CD8-positive, alpha-beta memory T cell (primary cell): ENCODE measurements at regions not wholly inside any gene's neighbourhood (a gene's known extent, or its start where the extent isn't known, plus 50 kb on each side); places are given as distances from the start of the nearest gene placed in this dataset.

Experiments
- CTCF ChIA-PET: fragments of 350-600 bp; sonication (Branson Sonifier 250); formaldehyde crosslinking; loops from one replicate; lab custom pipeline; 2021; ENCODE audit warnings: antibody characterized with exemption; lab: Charles Lee
- POLR2A ChIA-PET: fragments of 350-600 bp; sonication (Branson Sonifier 250); formaldehyde crosslinking; loops from one replicate; lab custom pipeline; 2021; ENCODE audit warnings: antibody characterized with exemption; lab: Charles Lee
- DNase-seq, 5 donors: peaks; one replicate each; pipeline versions ENCODE4 v3.0.0 to v3.0.0-alpha.2; 2020 to 2022; ENCODE audit warnings: mixed read lengths in 1 of 5
- H3K27ac ChIP-seq: one replicate; pipeline ENCODE4 v1.7.0; 2013; ENCODE audit warnings: low read depth, mild to moderate bottlenecking, low read length, moderate library complexity
- H3K27me3 ChIP-seq: 2 replicates; pipeline ENCODE4 v1.7.0; 2013; ENCODE audit warnings: low read length, mild to moderate bottlenecking; ENCODE audit not compliant: insufficient read depth, poor library complexity, severe bottlenecking
- H3K36me3 ChIP-seq: 2 replicates; pipeline ENCODE4 v1.7.0; 2013; ENCODE audit warnings: mild to moderate bottlenecking, low read length, moderate library complexity; ENCODE audit not compliant: insufficient read depth
- H3K4me1 ChIP-seq: 2 replicates; pipeline ENCODE4 v1.7.0; 2013; ENCODE audit warnings: mild to moderate bottlenecking, low read length, moderate library complexity; ENCODE audit not compliant: insufficient read depth
- H3K4me3 ChIP-seq: 2 replicates; pipeline ENCODE4 v1.7.0; 2013; ENCODE audit warnings: mild to moderate bottlenecking, low read length
- H3K9me3 ChIP-seq: 2 replicates; pipeline ENCODE4 v1.7.0; 2013; ENCODE audit warnings: mild to moderate bottlenecking, low read length
- H3K27ac Mint-ChIP-seq, 8 donors: one replicate each; pipeline ENCODE4 v1.8.0; 2020 to 2021; ENCODE audit warnings: mixed read lengths in 8 of 8, mild to moderate bottlenecking in 6 of 8, inconsistent platforms in 3 of 8, moderate library complexity in 3 of 8
- H3K27me3 Mint-ChIP-seq, 2 donors: one replicate each; pipeline ENCODE4 v1.8.0; 2020 to 2021; ENCODE audit warnings: mixed read lengths in 2 of 2, mild to moderate bottlenecking in 1 of 2, moderate library complexity in 1 of 2
- H3K36me3 Mint-ChIP-seq, 3 donors: one replicate each; pipeline ENCODE4 v1.8.0; 2020 to 2021; ENCODE audit warnings: mixed read lengths in 3 of 3, inconsistent platforms in 1 of 3, mild to moderate bottlenecking in 1 of 3
- H3K4me1 Mint-ChIP-seq, 3 donors: one replicate each; pipeline ENCODE4 v1.8.0; 2020 to 2021; ENCODE audit warnings: mixed read lengths in 3 of 3, inconsistent platforms in 1 of 3, mild to moderate bottlenecking in 1 of 3
- H3K4me3 Mint-ChIP-seq, 7 donors: one replicate each; pipeline ENCODE4 v1.8.0; 2020 to 2021; ENCODE audit warnings: mixed read lengths in 7 of 7, mild to moderate bottlenecking in 6 of 7, moderate library complexity in 4 of 7, inconsistent platforms in 2 of 7
- H3K9me3 Mint-ChIP-seq, 5 donors: one replicate each; pipeline ENCODE4 v1.8.0; 2020 to 2022; ENCODE audit warnings: mixed read lengths in 5 of 5, mild to moderate bottlenecking in 3 of 5, moderate library complexity in 2 of 5, inconsistent platforms in 1 of 5

GRCh38 chr18:1467461-1467964 is 562.8 kb downstream of the ADCYAP1 start:
- H3K27me3 ChIP-seq: no peaks in the 10 kb centered on the region
- ChIA-PET CTCF (no interaction called here), POLR2A (no interaction called here)
- no peaks in the 10 kb centered on the region for H3K9me3 ChIP-seq
- no peak overlapping the region for H3K4me3 ChIP-seq
- no peaks in the 10 kb centered on the region for H3K4me1 Mint-ChIP-seq
- no peaks in the 10 kb centered on the region for H3K27me3 Mint-ChIP-seq
- H3K4me3 Mint-ChIP-seq: no peak overlapping the region
- H3K9me3 Mint-ChIP-seq: peaks cover 0 to 12% (median 0%) of the 10 kb centered on the region in 5 donors
- no peak overlapping the region for H3K27ac ChIP-seq
- no peak overlapping the region for H3K27ac Mint-ChIP-seq
- H3K4me1 ChIP-seq: no peaks in the 10 kb centered on the region
- no peak for DNase-seq
- no peaks in the 10 kb centered on the region for H3K36me3 ChIP-seq
- H3K36me3 Mint-ChIP-seq: peaks cover 0 to 2% (median 0%) of the 10 kb centered on the region in 3 donors

GRCh38 chr18:1468550-1468949 is 563.9 kb downstream of the ADCYAP1 start:
- H3K9me3 Mint-ChIP-seq: peaks cover 0 to 8% (median 0%) of the 10 kb centered on the region in 5 donors
- H3K4me3 Mint-ChIP-seq: no peak overlapping the region
- CTCF ChIA-PET: no interaction called here
- H3K27me3 Mint-ChIP-seq: no peaks in the 10 kb centered on the region
- no peak overlapping the region for H3K27ac ChIP-seq
- H3K27ac Mint-ChIP-seq: no peak overlapping the region
- H3K36me3 Mint-ChIP-seq: peaks cover 0 to 2% (median 0%) of the 10 kb centered on the region in 3 donors
- no peaks in the 10 kb centered on the region for H3K4me1 Mint-ChIP-seq
- H3K27me3 ChIP-seq: no peaks in the 10 kb centered on the region
- DNase-seq: no peak
- H3K36me3 ChIP-seq: no peaks in the 10 kb centered on the region
- POLR2A ChIA-PET: no interaction called here
- H3K4me3 ChIP-seq: no peak overlapping the region
- no peaks in the 10 kb centered on the region for H3K4me1 ChIP-seq
- no peaks in the 10 kb centered on the region for H3K9me3 ChIP-seq

- Histone ChIP-seq H3K27ac (no peak overlapping the region), H3K4me3 (no peak overlapping the region), H3K27me3 (no peaks in the 10 kb centered on the region), H3K9me3 (no peaks in the 10 kb centered on the region), H3K36me3 (no peaks in the 10 kb centered on the region), H3K4me1 (no peaks in the 10 kb centered on the region)
- no peaks in the 10 kb centered on the region for H3K36me3 Mint-ChIP-seq
- H3K27me3 Mint-ChIP-seq: no peaks in the 10 kb centered on the region
- peaks cover 0 to 3% (median 0%) of the 10 kb centered on the region in 5 donors for H3K9me3 Mint-ChIP-seq
- ChIA-PET CTCF (no interaction called here), POLR2A (no interaction called here)
- no peak overlapping the region for H3K27ac Mint-ChIP-seq
- H3K4me3 Mint-ChIP-seq: peak overlapping the region in 1 of 7 donors; percentile 1
- H3K4me1 Mint-ChIP-seq: no peaks in the 10 kb centered on the region
- no peak for DNase-seq
These were observed 571.2 kb downstream of the ADCYAP1 start for GRCh38 chr18:1475867-1476266.

- no peak overlapping the region for H3K27ac Mint-ChIP-seq
- ChIA-PET POLR2A (no interaction called here), CTCF (no interaction called here)
- H3K36me3 Mint-ChIP-seq: no peaks in the 10 kb centered on the region
- Histone ChIP-seq H3K4me3 (no peak overlapping the region), H3K27ac (no peak overlapping the region), H3K9me3 (no peaks in the 10 kb centered on the region), H3K36me3 (no peaks in the 10 kb centered on the region), H3K4me1 (no peaks in the 10 kb centered on the region), H3K27me3 (no peaks in the 10 kb centered on the region)
- no peaks in the 10 kb centered on the region for H3K4me1 Mint-ChIP-seq
- H3K4me3 Mint-ChIP-seq: no peak overlapping the region
- no peak for DNase-seq
- peaks cover 0 to 6% (median 4%) of the 10 kb centered on the region in 5 donors for H3K9me3 Mint-ChIP-seq
- no peaks in the 10 kb centered on the region for H3K27me3 Mint-ChIP-seq
These were observed 575.6 kb downstream of the ADCYAP1 start for GRCh38 chr18:1480309-1480708.

GRCh38 chr18:1481577-1481976 is 576.9 kb downstream of the ADCYAP1 start:
- POLR2A ChIA-PET: no interaction called here
- no peak overlapping the region for H3K4me3 ChIP-seq
- H3K36me3 Mint-ChIP-seq: no peaks in the 10 kb centered on the region
- CTCF ChIA-PET: no interaction called here
- H3K4me1 ChIP-seq: no peaks in the 10 kb centered on the region
- no peaks in the 10 kb centered on the region for H3K27me3 ChIP-seq
- no peaks in the 10 kb centered on the region for H3K36me3 ChIP-seq
- H3K27me3 Mint-ChIP-seq: no peaks in the 10 kb centered on the region
- no peak overlapping the region for H3K27ac ChIP-seq
- DNase-seq: no peak
- H3K9me3 ChIP-seq: no peaks in the 10 kb centered on the region
- H3K4me1 Mint-ChIP-seq: no peaks in the 10 kb centered on the region
- H3K9me3 Mint-ChIP-seq: peaks cover 0 to 6% (median 4%) of the 10 kb centered on the region in 5 donors
- no peak overlapping the region for H3K27ac Mint-ChIP-seq
- no peak overlapping the region for H3K4me3 Mint-ChIP-seq

GRCh38 chr18:1483385-1483784 is 578.7 kb downstream of the ADCYAP1 start:
- Histone ChIP-seq H3K4me3 (no peak overlapping the region), H3K4me1 (no peaks in the 10 kb centered on the region), H3K36me3 (no peaks in the 10 kb centered on the region), H3K27me3 (no peaks in the 10 kb centered on the region), H3K27ac (no peak overlapping the region), H3K9me3 (no peaks in the 10 kb centered on the region)
- H3K27me3 Mint-ChIP-seq: no peaks in the 10 kb centered on the region
- H3K4me1 Mint-ChIP-seq: no peaks in the 10 kb centered on the region
- H3K4me3 Mint-ChIP-seq: no peak overlapping the region
- ChIA-PET CTCF (no interaction called here), POLR2A (no interaction called here)
- H3K36me3 Mint-ChIP-seq: no peaks in the 10 kb centered on the region
- DNase-seq: no peak
- H3K27ac Mint-ChIP-seq: no peak overlapping the region
- peaks cover 0 to 11% (median 4%) of the 10 kb centered on the region in 5 donors for H3K9me3 Mint-ChIP-seq

GRCh38 chr18:1487457-1487856 is 582.8 kb downstream of the ADCYAP1 start:
- Histone ChIP-seq H3K4me3 (no peak overlapping the region), H3K9me3 (no peaks in the 10 kb centered on the region), H3K36me3 (no peaks in the 10 kb centered on the region), H3K4me1 (no peaks in the 10 kb centered on the region), H3K27me3 (no peaks in the 10 kb centered on the region), H3K27ac (no peak overlapping the region)
- CTCF ChIA-PET: no interaction called here
- POLR2A ChIA-PET: no interaction called here
- Mint-ChIP-seq H3K27ac (no peak overlapping the region), H3K36me3 (no peaks in the 10 kb centered on the region), H3K27me3 (no peaks in the 10 kb centered on the region), H3K4me3 (no peak overlapping the region), H3K4me1 (no peaks in the 10 kb centered on the region), H3K9me3 (peaks cover 3 to 16% (median 13%) of the 10 kb centered on the region in 5 donors)
- no peak for DNase-seq

GRCh38 chr18:1488394-1488793 is 583.7 kb downstream of the ADCYAP1 start:
- ChIA-PET POLR2A (no interaction called here), CTCF (no interaction called here)
- H3K36me3 ChIP-seq: no peaks in the 10 kb centered on the region
- no peak overlapping the region for H3K4me3 ChIP-seq
- Mint-ChIP-seq H3K36me3 (no peaks in the 10 kb centered on the region), H3K27ac (no peak overlapping the region), H3K4me3 (no peak overlapping the region), H3K4me1 (no peaks in the 10 kb centered on the region), H3K27me3 (no peaks in the 10 kb centered on the region), H3K9me3 (peaks cover 7 to 19% (median 16%) of the 10 kb centered on the region in 5 donors)
- no peaks in the 10 kb centered on the region for H3K27me3 ChIP-seq
- no peak overlapping the region for H3K27ac ChIP-seq
- DNase-seq: no peak
- no peaks in the 10 kb centered on the region for H3K9me3 ChIP-seq
- H3K4me1 ChIP-seq: no peaks in the 10 kb centered on the region

- no peak overlapping the region for H3K27ac ChIP-seq
- Mint-ChIP-seq H3K36me3 (no peaks in the 10 kb centered on the region), H3K4me1 (no peaks in the 10 kb centered on the region), H3K27me3 (no peaks in the 10 kb centered on the region), H3K27ac (no peak overlapping the region), H3K4me3 (no peak overlapping the region), H3K9me3 (peaks cover 7 to 19% (median 14%) of the 10 kb centered on the region in 5 donors)
- no peaks in the 10 kb centered on the region for H3K4me1 ChIP-seq
- no peaks in the 10 kb centered on the region for H3K27me3 ChIP-seq
- no peaks in the 10 kb centered on the region for H3K9me3 ChIP-seq
- POLR2A ChIA-PET: no interaction called here
- H3K4me3 ChIP-seq: no peak overlapping the region
- DNase-seq: no peak
- CTCF ChIA-PET: no interaction called here
- no peaks in the 10 kb centered on the region for H3K36me3 ChIP-seq
These were observed 584.3 kb downstream of the ADCYAP1 start for GRCh38 chr18:1488957-1489356.
